ENCODE measurements at regions not wholly inside any gene's neighbourhood (a gene's known extent, or its start where the extent isn't known, plus 50 kb on each side); places are given as distances from the start of the nearest gene placed in this dataset.

DNA sequence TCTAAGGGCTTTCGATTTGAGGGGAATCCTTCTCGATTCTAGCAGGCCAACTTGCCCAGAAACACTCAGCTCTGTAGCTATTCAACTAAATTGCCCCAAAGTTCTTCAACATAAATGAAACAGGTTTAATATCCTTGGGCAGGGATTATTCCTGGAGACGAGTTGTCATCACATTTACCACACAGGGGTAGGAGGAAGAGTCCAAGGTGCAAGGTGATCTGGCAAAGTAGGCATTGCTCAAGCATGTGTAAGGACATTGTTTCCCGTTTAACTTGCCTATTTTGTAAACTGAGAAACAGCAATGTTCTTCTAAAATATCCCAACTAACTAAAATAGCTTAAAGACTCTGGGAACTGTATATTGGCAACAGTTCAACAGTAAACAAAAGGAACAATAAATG is 814.3 kb downstream of the BCL11A start:
- Mint-ChIP-seq H3K4me1 (no peaks in the 10 kb centered on the region), H3K9me3 (ENCODE audit: insufficient read depth) (no peaks in the 10 kb centered on the region), H3K27ac (no peak overlapping the region), H3K27me3 (peaks cover 6% of the 10 kb centered on the region), H3K4me3 (no peak overlapping the region)
- Histone ChIP-seq H3K79me2 (ENCODE audit: control insufficient read depth, insufficient read depth, low read length) (no peaks in the 10 kb centered on the region), H3K36me3 (replicated peaks in 1 of 2; ENCODE audit: control extremely low read depth in 1 of 2, control insufficient read depth in 1 of 2, extremely low read depth in 1 of 2, insufficient read depth in 2 of 2, low read length in 1 of 2) (no peaks in the 10 kb centered on the region), H3K4me1 (ENCODE audit: control insufficient read depth in 2 of 2, insufficient read depth in 2 of 2, low read length in 2 of 2) (no peaks in the 10 kb centered on the region), H3K4me3 (ENCODE audit: control extremely low read depth in 1 of 5, extremely low read depth in 1 of 5, insufficient read depth in 1 of 5, low read depth in 2 of 5, low read length in 4 of 5) (no peak overlapping the region), H3K27ac (ENCODE audit: low read length in 2 of 2) (no peak overlapping the region), H4K20me1 (ENCODE audit: control insufficient read depth, insufficient read depth, low read length, poor library complexity, severe bottlenecking) (no peaks in the 10 kb centered on the region), H2AFZ (ENCODE audit: insufficient read depth, low read depth, low read length, poor library complexity, severe bottlenecking) (no peak overlapping the region), H3K27me3 (replicated peaks in 1 of 4; ENCODE audit: control extremely low read depth in 1 of 4, control insufficient read depth in 3 of 4, insufficient read depth in 4 of 4, low read length in 3 of 4) (no peaks in the 10 kb centered on the region), H3K9me3 (ENCODE audit: control extremely low read depth in 1 of 3, control insufficient read depth in 2 of 3, insufficient read depth in 1 of 3, low read length in 2 of 3) (no peaks in the 10 kb centered on the region), H3K9ac (ENCODE audit: low read length) (no peak overlapping the region), H3K4me2 (replicated peaks; ENCODE audit: low read depth, low read length, poor library complexity, severe bottlenecking) (no peak overlapping the region)
- ATAC-seq (ENCODE audit: low read depth), result no peak
- no CpG with 5 or more reads among the region's 4 CpGs for WGBS (ENCODE audit: insufficient coverage)
- TF ChIP-seq, protein P1, sequence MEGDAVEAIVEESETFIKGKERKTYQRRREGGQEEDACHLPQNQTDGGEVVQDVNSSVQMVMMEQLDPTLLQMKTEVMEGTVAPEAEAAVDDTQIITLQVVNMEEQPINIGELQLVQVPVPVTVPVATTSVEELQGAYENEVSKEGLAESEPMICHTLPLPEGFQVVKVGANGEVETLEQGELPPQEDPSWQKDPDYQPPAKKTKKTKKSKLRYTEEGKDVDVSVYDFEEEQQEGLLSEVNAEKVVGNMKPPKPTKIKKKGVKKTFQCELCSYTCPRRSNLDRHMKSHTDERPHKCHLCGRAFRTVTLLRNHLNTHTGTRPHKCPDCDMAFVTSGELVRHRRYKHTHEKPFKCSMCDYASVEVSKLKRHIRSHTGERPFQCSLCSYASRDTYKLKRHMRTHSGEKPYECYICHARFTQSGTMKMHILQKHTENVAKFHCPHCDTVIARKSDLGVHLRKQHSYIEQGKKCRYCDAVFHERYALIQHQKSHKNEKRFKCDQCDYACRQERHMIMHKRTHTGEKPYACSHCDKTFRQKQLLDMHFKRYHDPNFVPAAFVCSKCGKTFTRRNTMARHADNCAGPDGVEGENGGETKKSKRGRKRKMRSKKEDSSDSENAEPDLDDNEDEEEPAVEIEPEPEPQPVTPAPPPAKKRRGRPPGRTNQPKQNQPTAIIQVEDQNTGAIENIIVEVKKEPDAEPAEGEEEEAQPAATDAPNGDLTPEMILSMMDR (IDR thresholded peaks at IDR 0.05), result no peak
- TF ChIP-seq EZH2 (IDR thresholded peaks at IDR 0.05; ENCODE audit: borderline replicate concordance, insufficient read depth, low read depth, low read length, poor library complexity, severe bottlenecking), result no peak
- ChIA-PET CTCF (no interaction called here), POLR2A (no interaction called here)
- intact Hi-C loops (cut with micrococcal nuclease), result no loop called here
- DNase-seq, result no peak

- Histone ChIP-seq H3K27me3 (replicated peaks in 1 of 4; ENCODE audit: control extremely low read depth in 1 of 4, control insufficient read depth in 3 of 4, insufficient read depth in 4 of 4, low read length in 3 of 4) (peaks cover 0 to 3% (median 0%) of the 10 kb centered on the region in 4 experiments), H3K79me2 (ENCODE audit: control insufficient read depth, insufficient read depth, low read length) (no peaks in the 10 kb centered on the region), H3K4me2 (replicated peaks; ENCODE audit: low read depth, low read length, poor library complexity, severe bottlenecking) (no peak overlapping the region), H3K9me3 (ENCODE audit: control extremely low read depth in 1 of 3, control insufficient read depth in 2 of 3, insufficient read depth in 1 of 3, low read length in 2 of 3) (no peaks in the 10 kb centered on the region), H3K9ac (ENCODE audit: low read length) (no peak overlapping the region), H2AFZ (ENCODE audit: insufficient read depth, low read depth, low read length, poor library complexity, severe bottlenecking) (no peak overlapping the region), H4K20me1 (ENCODE audit: control insufficient read depth, insufficient read depth, low read length, poor library complexity, severe bottlenecking) (no peaks in the 10 kb centered on the region), H3K36me3 (replicated peaks in 1 of 2; ENCODE audit: control extremely low read depth in 1 of 2, control insufficient read depth in 1 of 2, extremely low read depth in 1 of 2, insufficient read depth in 2 of 2, low read length in 1 of 2) (no peaks in the 10 kb centered on the region), H3K27ac (ENCODE audit: low read length in 2 of 2) (no peak overlapping the region), H3K4me1 (ENCODE audit: control insufficient read depth in 2 of 2, insufficient read depth in 2 of 2, low read length in 2 of 2) (no peaks in the 10 kb centered on the region), H3K4me3 (ENCODE audit: control extremely low read depth in 1 of 5, extremely low read depth in 1 of 5, insufficient read depth in 1 of 5, low read depth in 2 of 5, low read length in 4 of 5) (no peak overlapping the region)
- ChIA-PET POLR2A (no interaction called here), CTCF (no interaction called here)
- ATAC-seq (ENCODE audit: low read depth) (no peak), DNase-seq (no peak)
- intact Hi-C loops (cut with micrococcal nuclease), result no loop called here
- H3K27me3 Mint-ChIP-seq, result peaks cover 6% of the 10 kb centered on the region
- H3K4me3 Mint-ChIP-seq, result no peak overlapping the region
- H3K4me1 Mint-ChIP-seq, result peaks cover 1% of the 10 kb centered on the region
- no peaks in the 10 kb centered on the region for H3K9me3 Mint-ChIP-seq (ENCODE audit: insufficient read depth)
- TF ChIP-seq EZH2 (IDR thresholded peaks at IDR 0.05; ENCODE audit: borderline replicate concordance, insufficient read depth, low read depth, low read length, poor library complexity, severe bottlenecking), result no peak
- TF ChIP-seq, protein P1 (IDR thresholded peaks at IDR 0.05), result no peak
- no peak overlapping the region for H3K27ac Mint-ChIP-seq
Measured at GRCh38 chr2:59737299-59737698, 816.2 kb downstream of the BCL11A start.
